ENCODE measurements at regions not wholly inside any gene's neighbourhood (a gene's known extent, or its start where the extent isn't known, plus 50 kb on each side); places are given as distances from the start of the nearest gene placed in this dataset.

DNA sequence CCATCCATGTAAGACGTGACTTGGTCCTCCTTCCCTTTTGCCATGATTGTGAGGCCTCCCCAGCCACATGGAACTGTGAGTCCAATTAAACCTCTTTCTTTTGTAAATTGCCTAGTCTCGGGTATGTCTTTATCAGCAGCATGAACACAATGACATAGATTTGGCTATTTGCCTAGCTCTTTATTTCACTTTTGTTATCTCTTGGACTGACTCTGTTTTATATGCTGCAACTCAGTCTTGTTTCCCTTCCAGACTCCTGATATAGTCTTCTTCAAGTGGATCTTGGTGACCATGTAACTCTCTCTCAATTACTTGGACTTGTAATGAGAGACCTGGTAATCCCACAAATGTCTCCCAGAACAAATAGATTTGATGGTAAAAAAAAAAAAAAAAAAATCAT is 627.6 kb downstream of the CCDC85A start:
- no peak; the same call in 2 of the 3 replicates for ATAC-seq
- TF ChIP-seq ESRRG (CRISPR knock-in tag; IDR thresholded peaks at IDR 0.05) (no peak), ZNF8 (CRISPR knock-in tag; IDR thresholded peaks at IDR 0.05) (no peak), OSR1 (CRISPR knock-in tag; IDR thresholded peaks at IDR 0.05) (no peak), ZC3H10 (CRISPR knock-in tag; IDR thresholded peaks at IDR 0.05) (no peak), GLIS3 (CRISPR knock-in tag; IDR thresholded peaks at IDR 0.05) (no peak), ISL1 (CRISPR knock-in tag; IDR thresholded peaks at IDR 0.05) (no peak), ZNF70 (CRISPR knock-in tag; IDR thresholded peaks at IDR 0.05) (no peak), TCF4 (CRISPR knock-in tag; IDR thresholded peaks at IDR 0.05; ENCODE audit: borderline replicate concordance) (no peak), CREB5 (CRISPR knock-in tag; IDR thresholded peaks at IDR 0.05; ENCODE audit: low read depth) (no peak), ZNF565 (CRISPR knock-in tag; conservative IDR thresholded peaks at IDR 0.05; ENCODE audit: low read depth) (no peak), CSDC2 (CRISPR knock-in tag; IDR thresholded peaks at IDR 0.05) (no peak), TOX (CRISPR knock-in tag; IDR thresholded peaks at IDR 0.05; ENCODE audit: borderline replicate concordance) (no peak), ZFP30 (CRISPR knock-in tag; IDR thresholded peaks at IDR 0.05) (no peak)
- TF ChIP-seq, protein P1, sequence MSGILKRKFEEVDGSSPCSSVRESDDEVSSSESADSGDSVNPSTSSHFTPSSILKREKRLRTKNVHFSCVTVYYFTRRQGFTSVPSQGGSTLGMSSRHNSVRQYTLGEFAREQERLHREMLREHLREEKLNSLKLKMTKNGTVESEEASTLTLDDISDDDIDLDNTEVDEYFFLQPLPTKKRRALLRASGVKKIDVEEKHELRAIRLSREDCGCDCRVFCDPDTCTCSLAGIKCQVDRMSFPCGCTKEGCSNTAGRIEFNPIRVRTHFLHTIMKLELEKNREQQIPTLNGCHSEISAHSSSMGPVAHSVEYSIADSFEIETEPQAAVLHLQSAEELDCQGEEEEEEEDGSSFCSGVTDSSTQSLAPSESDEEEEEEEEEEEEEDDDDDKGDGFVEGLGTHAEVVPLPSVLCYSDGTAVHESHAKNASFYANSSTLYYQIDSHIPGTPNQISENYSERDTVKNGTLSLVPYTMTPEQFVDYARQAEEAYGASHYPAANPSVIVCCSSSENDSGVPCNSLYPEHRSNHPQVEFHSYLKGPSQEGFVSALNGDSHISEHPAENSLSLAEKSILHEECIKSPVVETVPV (CRISPR knock-in tag; IDR thresholded peaks at IDR 0.05), result no peak
- TF ChIP-seq, protein P2, sequence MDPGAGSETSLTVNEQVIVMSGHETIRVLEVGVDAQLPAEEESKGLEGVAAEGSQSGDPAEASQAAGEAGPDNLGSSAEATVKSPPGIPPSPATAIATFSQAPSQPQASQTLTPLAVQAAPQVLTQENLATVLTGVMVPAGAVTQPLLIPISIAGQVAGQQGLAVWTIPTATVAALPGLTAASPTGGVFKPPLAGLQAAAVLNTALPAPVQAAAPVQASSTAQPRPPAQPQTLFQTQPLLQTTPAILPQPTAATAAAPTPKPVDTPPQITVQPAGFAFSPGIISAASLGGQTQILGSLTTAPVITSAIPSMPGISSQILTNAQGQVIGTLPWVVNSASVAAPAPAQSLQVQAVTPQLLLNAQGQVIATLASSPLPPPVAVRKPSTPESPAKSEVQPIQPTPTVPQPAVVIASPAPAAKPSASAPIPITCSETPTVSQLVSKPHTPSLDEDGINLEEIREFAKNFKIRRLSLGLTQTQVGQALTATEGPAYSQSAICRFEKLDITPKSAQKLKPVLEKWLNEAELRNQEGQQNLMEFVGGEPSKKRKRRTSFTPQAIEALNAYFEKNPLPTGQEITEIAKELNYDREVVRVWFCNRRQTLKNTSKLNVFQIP (CRISPR knock-in tag; IDR thresholded peaks at IDR 0.05; ENCODE audit: borderline replicate concordance, low read depth), result no peak

GRCh38 chr2:56812432-56812831 is 628.6 kb downstream of the CCDC85A start:
- TF ChIP-seq ZNF8 (CRISPR knock-in tag; IDR thresholded peaks at IDR 0.05) (no peak), CSDC2 (CRISPR knock-in tag; IDR thresholded peaks at IDR 0.05) (no peak), PPARA (CRISPR knock-in tag; IDR thresholded peaks at IDR 0.05; ENCODE audit: borderline replicate concordance) (no peak), CREB5 (CRISPR knock-in tag; IDR thresholded peaks at IDR 0.05; ENCODE audit: low read depth) (no peak), ZNF565 (CRISPR knock-in tag; conservative IDR thresholded peaks at IDR 0.05; ENCODE audit: low read depth) (no peak), GLIS3 (CRISPR knock-in tag; IDR thresholded peaks at IDR 0.05) (no peak), ESRRG (CRISPR knock-in tag; IDR thresholded peaks at IDR 0.05) (no peak), TOX (CRISPR knock-in tag; IDR thresholded peaks at IDR 0.05; ENCODE audit: borderline replicate concordance) (no peak), TSHZ2 (CRISPR knock-in tag; IDR thresholded peaks at IDR 0.05) (no peak), BACH2 (CRISPR knock-in tag; IDR thresholded peaks at IDR 0.05; ENCODE audit: borderline replicate concordance) (no peak), TCF4 (CRISPR knock-in tag; IDR thresholded peaks at IDR 0.05; ENCODE audit: borderline replicate concordance) (no peak), PATZ1 (CRISPR knock-in tag; IDR thresholded peaks at IDR 0.05; ENCODE audit: borderline replicate concordance) (no peak), ZC3H10 (CRISPR knock-in tag; IDR thresholded peaks at IDR 0.05) (no peak)
- peak; percentile 67 for ATAC-seq

GRCh38 chr2:56813490-56813889 is 629.7 kb downstream of the CCDC85A start:
- ATAC-seq, result no peak
- TF ChIP-seq ZFP30 (CRISPR knock-in tag; IDR thresholded peaks at IDR 0.05) (no peak), PATZ1 (CRISPR knock-in tag; IDR thresholded peaks at IDR 0.05; ENCODE audit: borderline replicate concordance) (no peak), PPARA (CRISPR knock-in tag; IDR thresholded peaks at IDR 0.05; ENCODE audit: borderline replicate concordance) (no peak), ARNTL (CRISPR knock-in tag; IDR thresholded peaks at IDR 0.05; ENCODE audit: borderline replicate concordance, low read depth) (no peak), CSDC2 (CRISPR knock-in tag; IDR thresholded peaks at IDR 0.05) (no peak), TOX (CRISPR knock-in tag; IDR thresholded peaks at IDR 0.05; ENCODE audit: borderline replicate concordance) (no peak), ZNF8 (CRISPR knock-in tag; IDR thresholded peaks at IDR 0.05) (no peak), ZC3H10 (CRISPR knock-in tag; IDR thresholded peaks at IDR 0.05) (no peak), BACH2 (CRISPR knock-in tag; IDR thresholded peaks at IDR 0.05; ENCODE audit: borderline replicate concordance) (no peak), ZFP3 (CRISPR knock-in tag; IDR thresholded peaks at IDR 0.05) (no peak), GLIS3 (CRISPR knock-in tag; IDR thresholded peaks at IDR 0.05) (no peak), ISL1 (CRISPR knock-in tag; IDR thresholded peaks at IDR 0.05) (no peak), OSR1 (CRISPR knock-in tag; IDR thresholded peaks at IDR 0.05) (no peak), ZNF565 (CRISPR knock-in tag; conservative IDR thresholded peaks at IDR 0.05; ENCODE audit: low read depth) (no peak)
- TF ChIP-seq, protein P1 (CRISPR knock-in tag; IDR thresholded peaks at IDR 0.05), result no peak

Measured in SK-N-SH treated with all-trans-retinoic acid at 6 μM for 48 hours (cell line).